OCI-M2 (cell line): ENCODE measurements at regions not wholly inside any gene's neighbourhood (a gene's known extent, or its start where the extent isn't known, plus 50 kb on each side); places are given as distances from the start of the nearest gene placed in this dataset.
"Not testable (repeated sequence)": the region's sequence is repeated elsewhere in the genome, so short reads cannot be mapped to it uniquely, and the experiment has no call there.

Source experiments
- DNase-seq: peaks from one replicate; lab custom pipeline; 2025; ENCODE audit not compliant: unreplicated experiment; lab: John Stamatoyannopoulos, UW

DNA sequence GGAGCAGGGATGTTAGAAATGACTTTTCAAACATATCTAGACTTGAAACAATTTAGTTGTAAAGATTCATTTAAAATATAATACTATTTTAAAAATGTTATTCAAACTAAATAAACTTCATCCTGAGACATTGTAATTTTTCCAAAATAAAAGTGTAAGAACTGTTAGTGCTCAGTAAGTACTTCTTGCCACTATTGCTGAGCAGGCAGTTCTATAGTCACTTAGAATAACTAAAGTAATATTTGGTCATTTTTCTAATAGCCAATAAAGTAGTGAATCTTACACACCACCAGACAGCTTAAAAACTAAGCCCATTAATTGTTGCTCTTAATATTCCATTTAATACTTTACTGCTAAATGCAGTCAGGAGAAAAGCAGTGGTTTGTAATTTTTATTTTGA, 1120.0 kb upstream of the CDH10 start:
- no peak for DNase-seq

DNA sequence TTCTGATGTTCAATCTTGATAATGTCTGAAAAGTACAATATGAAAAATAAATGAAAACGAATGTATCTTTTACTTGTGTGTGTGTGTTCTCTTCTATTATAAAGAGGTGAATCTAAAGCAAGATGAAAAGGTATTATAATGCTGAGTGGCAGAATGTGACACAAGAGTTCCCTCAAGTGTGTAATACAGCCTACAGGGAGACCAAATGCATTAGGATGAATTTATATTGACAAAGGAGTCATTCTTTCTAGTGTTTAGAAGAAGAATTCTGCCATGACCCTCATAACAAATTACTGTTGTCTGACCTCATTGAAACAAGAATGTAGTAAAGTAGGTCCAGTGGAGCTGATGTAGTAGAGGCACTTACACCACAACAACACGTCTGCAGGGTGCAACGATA, 1119.0 kb upstream of the CDH10 start:
- no peak for DNase-seq

DNA sequence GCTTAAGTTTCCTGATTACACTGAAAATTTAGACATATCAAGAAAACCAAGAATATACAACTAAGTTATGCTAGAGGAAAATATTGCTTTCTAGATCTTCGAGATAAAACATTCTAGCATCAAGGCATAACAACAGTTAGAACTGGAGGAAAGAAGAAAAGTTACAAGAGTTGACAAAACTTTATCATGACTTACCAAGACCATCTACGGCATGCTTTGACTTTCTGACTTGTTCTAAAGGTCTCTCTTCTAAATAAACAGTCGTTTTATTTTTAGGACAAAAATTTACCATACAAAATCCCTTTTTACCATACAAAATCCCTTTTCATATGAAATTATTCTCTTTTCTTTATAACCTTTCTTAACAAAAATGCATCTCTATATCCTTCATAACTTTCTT, 1110.1 kb upstream of the CDH10 start:
- DNase-seq = no peak

DNA sequence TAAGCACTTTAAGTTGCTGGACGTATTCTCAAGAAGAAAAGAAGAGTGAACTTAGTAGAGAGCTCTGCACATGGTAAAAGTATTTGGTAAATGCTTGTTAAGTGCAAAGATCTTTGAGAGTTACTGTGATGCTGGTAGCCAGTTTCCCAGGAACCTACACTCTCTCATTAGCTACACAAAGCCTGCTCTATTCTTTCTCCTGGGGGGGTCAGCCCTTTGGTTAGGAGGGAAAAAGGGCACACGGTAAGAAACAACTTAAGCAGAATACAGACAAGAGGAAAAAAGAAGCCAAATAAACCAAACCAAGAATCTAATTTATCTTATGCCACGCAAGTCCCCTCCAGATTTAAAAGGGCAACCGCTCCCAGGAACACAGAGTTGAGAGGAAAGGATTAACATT, 1100.1 kb upstream of the CDH10 start:
- no peak for DNase-seq

DNA sequence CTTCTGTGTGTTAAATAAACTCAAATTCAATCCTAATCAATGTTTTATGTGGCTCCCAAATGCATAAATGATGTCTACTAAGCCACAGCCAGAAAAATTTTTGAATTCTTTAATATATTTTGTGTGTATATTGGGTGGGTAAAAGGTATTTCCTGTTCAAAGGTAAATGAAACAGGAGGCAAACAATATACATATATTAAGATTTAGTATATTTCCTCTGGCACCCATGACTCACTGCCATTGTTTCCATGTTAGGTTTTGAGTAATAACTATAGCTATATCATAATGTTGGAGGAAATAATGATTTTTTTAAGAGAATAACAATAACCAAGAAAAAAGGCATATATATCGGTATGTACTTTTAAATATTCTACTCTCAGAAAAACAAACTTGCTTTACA, 1071.9 kb upstream of the CDH10 start:
- no peak for DNase-seq

DNA sequence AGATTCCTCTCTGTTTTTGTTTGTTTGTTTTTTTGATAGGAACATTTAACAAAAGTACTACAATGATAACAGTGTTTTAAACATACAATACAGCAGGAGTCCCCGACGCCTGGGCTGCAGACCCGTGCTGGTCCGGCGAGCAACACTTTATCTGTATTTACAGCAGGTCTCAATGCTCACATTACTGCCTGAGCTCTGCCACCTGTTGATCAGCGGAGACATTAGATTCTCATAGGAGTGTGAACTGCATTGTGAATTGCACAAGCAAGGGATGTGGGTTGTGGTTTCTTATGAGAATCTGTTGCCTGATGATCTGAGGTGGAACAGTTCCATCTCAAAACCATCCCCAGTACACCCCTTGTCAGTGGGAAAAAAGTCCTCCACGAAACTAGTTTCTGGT, 1068.5 kb upstream of the CDH10 start:
- no peak for DNase-seq

DNA sequence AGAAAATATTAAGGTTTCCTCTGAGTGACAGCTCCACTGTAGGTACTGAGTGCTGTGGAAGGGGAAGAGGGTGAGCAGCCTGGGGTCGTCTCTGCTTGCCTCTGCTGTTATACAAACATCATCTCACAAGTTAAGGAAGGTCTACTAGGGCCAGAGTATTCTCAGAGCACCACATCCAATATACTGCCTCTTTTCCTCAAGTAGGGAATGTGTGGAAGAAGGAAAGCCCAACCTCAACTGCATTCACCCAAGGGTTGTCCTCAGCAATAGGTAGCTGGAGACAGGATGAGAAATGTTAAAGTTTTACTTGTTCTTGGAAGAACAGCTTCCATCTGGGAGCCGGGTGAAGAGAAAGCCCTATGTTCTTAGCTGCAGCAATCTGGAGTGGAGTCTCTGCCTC, 1062.3 kb upstream of the CDH10 start:
- no peak for DNase-seq

DNA sequence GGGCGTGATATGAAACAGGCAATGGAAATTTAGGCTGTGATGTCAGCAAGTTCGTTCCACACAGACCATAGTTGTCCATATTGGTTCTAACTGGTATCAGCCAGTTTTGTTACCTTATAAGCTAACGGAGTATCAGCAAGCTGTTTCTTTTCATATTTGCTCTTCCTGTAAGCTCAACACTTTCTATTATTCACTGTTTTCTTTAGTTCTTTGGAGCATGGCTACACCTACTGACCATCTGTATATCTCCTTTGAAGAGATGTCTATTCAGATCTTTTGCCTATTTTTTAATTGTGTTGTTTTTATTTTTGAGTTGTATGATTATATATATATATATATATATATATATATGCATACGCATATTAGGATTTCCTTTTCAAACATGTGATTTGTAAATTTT, 1057.2 kb upstream of the CDH10 start:
- DNase-seq = no peak

DNA sequence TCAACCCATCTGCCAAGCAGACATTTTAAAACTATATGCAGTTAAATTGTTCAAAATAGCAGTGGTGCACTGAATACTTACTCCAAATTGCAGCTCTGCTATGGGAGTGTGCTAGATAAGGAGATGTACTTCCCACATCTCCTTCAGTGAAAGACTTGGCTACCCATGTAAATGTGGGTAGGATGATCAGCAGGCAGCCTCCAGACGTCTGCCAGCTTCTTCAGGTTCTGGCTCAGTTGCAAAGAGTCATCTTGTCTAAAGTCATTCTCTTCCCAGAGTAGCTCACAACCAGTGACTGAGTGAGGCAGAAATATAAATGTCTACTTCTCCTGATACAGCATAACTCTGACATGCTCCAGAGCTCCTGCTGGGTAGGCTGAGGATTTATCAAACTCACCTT, 1050.0 kb upstream of the CDH10 start:
- no peak for DNase-seq

DNA sequence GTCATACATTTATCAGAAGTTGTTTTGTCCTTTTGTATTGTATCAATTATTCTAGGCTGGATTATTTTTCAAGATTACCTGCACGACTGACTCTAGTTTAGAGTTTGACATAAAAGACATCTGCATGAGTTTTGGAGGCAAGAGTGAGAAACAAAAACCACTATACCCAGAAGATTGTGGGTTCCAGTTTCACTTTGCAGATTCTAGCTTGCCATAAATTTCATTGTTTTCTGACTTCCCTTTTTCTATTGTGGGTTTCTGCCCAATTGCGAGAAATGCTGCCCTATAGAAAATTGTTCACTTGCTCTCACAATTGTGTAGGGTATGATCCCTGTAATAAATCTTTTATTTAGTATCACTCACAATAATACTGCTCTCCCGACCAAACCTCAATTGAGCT, 1043.4 kb upstream of the CDH10 start:
- no peak for DNase-seq

DNA sequence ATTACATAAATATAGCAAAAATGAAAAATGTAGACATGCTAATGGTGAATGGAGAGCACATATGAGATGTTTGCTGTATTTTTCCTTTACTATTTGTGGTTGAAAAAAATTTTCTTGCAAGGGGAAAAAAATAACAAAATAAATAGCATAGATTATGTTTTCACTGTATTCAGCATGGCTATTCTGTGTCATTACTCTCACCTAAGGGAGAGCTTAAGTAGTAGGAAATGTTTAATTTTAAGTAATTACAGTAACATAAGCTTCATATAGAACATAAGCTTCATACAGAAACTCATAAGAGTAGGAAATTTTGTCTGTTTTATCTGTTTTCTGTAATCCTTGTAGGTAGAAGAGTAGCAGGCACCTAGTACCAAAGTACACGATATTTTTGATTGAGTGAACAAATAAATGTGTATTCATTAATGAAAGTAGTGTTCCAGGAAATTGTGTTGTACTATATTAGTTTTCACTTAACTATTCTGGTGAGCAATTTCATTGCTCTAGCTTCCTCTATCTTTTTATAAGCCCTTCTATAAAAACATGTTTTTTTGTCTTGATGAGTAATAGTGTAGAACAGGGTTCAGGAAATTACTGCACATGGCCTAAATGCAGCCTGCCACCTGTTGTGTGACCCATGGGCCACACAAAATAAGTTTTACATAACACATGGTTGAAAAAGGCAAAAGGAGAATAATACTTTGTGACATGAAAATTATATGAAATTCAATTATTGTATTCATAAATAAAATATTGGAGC, 1025.0 kb upstream of the CDH10 start:
- no peak for DNase-seq

DNA sequence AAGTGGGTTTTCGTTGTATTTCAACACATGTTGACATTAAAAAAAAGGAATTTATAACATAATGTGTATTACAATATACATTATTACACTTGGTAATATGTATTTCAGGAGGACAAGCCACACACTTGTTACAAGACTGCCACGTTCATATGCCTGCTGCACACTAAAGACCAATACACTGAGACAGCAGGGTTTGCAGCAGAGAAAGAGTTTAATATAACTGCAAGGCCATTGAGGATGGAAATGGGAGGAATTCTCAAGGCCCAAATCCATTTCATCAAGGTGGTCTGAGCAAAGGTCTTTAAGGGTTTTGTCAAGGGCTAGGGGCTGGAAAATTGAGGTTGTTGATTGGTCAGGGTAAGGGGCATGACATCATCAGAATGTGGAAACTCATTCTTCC, 1017.8 kb upstream of the CDH10 start:
- no peak for DNase-seq

DNA sequence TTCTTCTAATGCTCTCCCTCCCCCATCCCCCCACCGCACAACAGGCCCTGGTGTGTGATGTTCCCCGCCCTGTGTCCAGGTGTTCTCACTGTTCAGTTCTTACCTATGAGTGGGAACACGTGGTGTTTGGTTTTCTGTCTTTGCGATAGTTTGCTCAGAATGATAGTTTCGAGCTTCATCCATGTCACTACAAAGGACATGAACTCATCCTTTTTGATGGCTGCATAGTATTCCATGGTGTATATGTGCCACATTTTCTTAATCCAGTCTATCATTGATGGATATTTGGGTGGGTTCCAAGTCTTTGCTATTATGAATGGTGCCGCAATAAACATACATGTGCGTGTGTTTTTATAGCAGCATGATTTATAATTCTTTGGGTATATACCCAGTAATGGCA, 1005.5 kb upstream of the CDH10 start:
- DNase-seq = not testable (repeated sequence)

DNA sequence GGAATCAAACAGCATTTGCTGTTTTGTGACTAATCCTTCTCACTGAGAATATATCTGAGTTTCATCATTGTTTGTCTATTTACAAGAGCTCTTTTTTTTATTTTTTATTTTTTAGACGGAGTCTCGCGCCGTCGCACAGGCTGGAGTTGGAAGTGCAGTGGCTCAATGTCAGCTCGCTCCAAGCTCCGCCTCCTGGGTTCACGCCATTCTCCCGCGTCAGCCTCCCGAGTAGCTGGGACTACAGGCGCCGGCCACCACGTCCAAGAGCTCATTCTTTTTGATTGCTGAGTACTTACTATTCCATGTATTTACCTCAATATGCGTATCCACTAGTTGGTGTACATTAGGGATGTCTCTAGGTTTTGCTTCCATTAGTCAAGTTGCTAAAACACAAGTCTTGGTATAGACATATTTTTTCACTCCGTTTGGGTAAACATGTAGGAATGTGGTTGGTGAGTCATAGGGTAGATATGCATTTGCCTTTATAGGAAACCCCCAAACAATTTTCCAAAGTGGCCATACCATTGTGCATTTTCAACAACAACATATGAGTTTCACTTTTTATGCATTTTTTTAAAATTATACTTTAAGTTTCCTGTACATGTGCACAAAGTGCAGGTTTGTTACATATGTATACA, 1005.0 kb upstream of the CDH10 start:
- DNase-seq = no peak

DNA sequence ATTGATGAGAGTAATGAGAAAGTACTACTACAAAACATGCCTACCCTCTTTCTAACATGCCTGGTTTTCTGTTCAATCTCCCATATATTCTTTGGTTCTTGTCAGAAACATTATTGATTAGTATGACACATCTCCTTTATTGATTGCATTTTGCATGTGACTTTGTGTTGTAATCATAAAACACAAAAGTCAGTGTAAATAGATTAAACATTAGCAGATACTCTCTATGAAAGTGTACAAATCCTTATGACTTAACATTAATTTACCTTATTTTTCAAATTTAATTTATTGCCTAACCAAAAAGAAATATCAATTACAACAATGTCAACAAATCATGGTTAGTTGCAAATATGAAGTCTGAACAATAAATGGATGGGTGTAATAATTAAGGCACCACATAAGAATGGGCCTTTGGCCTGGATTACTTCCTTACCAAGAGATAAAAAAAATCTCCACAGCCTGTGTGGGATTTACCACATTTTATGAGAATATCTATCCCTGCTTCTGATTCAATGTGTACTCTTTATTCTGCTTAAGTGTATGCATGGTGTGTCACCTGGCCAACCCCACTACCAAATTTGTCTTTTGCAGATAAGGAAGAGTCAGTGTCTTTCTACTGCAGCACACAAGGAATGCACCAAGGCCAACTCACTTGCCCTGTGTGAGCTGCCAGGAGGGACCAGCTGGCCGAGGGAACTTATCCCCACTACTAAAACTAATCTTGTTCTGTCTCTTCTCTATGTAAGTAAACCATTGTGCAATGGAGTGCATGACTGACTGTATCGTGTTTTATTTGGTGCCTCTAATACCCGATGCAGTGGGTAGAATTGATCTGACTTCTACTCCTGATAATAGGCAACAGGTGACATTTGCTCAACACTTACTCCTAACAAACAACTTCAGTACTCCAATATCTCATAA, 1001.9 kb upstream of the CDH10 start:
- DNase-seq = no peak

DNA sequence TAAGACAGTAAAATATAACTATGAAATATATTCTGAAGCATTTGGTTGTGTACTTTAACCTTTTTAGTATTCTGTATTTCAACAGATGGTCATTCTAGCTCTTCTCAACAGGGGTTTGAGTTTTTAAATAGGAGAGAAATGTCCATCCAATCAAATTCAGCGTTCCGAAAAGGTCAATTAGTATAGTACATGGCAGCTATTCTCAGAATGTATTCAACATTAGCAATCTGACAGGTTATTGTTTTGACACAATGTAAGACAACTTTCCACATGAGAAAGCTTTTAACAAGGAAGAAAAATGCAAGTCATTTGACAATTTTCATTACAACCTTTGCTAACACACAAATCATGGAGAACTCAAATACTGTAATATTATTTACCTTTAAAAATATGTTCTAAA, 996.3 kb upstream of the CDH10 start:
- no peak for DNase-seq

DNA sequence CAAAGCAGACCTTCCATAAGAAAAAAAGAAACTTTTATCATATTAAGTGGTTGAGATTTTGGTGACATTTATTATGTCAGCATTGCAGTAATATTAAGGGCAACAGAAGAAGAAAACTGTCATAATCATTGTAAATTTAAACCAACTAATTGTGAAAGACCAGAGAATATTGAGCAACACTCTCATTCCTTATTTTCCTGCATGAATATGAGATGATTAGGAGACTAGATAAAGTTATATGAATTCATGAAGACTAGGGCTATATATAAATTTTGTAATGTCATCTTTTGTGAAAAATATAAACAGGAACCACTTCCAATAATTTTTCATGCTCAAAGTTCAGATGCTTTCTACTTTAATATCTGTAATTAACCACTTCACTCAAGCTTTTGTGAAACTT, 974.5 kb upstream of the CDH10 start:
- no peak for DNase-seq

DNA sequence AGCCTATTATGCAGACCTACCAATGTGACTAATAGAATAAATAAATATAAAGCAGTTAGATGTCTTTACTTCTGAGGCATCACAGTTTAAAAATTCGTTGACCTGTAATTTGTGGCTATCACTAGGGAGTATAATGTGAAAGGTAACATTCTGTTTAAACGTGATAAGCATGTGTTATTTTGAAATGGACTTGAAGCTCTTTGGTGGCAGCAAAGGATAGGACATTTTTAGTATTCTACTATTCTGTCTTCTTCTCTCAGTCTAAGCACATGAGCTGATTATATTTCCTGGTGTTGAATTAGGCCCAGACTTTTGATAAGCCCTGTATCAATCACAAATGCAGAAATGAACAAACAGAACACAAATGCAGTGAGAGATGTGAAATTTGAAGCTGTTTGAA, 974.0 kb upstream of the CDH10 start:
- DNase-seq = no peak

DNA sequence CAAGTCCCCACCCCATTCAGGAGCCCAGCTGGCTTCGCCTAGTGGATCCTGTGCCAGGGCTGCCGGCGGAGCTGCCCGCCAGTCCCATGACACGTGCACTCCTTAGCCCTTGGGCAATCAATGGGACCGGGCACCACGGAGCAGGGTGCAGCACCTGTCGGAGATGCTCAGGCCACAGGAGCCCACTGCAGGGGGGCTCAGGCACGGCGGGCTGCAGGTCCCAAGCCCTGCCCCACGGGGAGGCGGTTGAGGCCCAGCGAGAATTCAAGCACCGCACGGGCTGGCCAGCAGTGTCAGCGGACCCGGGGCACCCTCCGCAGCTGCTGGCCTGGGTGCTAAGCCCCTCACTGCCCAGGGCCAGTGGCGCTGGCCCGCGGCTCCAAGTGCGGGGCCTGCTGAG, 969.7 kb upstream of the CDH10 start:
- DNase-seq = no peak

DNA sequence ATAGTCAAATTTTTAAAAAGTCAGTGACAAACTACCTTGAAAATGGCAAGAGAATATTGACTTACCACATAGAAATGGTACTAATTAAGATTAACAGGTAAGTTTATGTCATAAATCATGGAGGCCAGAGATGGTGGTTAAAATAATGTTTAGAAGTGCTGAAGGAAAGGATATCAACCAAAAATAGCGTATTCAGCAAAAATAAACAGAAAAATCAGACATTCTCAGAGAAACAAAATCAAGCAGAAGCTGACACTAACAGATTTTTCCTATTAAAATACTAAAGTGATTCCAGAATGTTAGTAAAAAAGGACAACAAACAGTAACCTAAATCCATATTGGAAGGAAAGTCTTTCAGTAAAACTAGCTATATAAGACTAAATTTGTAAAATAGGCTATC, 959.9 kb upstream of the CDH10 start:
- DNase-seq = no peak

DNA sequence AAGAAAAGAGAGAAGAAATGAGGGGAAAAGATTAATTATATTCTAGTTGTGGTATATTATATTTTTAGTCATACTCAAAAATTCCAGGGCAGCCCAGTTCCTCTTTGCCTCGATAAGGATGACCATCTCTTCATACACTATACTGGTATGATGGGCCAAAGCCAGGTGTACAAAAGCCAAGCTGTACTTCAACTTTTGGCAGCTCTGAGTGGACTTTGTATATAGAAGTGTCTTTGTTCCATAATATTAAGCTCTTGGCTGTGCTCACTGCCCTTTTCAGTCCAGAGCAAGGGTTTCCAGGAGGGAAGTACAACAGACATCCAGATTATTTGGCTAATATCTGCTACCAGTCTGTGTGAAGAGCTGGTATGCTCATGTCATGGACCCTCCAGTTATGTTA, 934.3 kb upstream of the CDH10 start:
- DNase-seq = no peak

DNA sequence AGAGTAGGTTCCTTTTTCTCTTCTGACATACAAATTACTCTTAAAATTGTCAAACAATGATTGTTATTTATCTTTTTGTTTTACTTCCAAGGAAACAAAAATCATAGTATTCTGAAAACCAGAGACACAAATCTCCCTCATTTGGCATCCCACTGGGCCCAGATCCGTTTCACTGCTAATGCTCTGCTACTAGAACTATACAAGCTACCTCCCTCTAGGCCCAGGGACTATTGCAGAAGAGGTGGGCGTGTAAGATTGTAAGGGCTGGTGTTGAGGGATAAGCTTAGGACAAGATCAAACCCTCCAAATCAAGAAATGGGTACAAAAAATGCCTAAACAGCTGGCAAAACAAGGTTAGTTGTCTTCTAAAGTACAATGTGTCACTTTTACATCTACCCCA, 928.9 kb upstream of the CDH10 start:
- DNase-seq = no peak
